ENCODE measurements at regions not wholly inside any gene's neighbourhood (a gene's known extent, or its start where the extent isn't known, plus 50 kb on each side); places are given as distances from the start of the nearest gene placed in this dataset.
A peak's percentile ranks its signal among the peaks of the same experiment; 100 is the strongest.

- DNase-seq = no peak
- no peak overlapping the region for H3K4me3 ChIP-seq (ENCODE audit: low read depth, low read length)
- no peak for TF ChIP-seq CTCF (IDR thresholded peaks at IDR 0.05; ENCODE audit: low read depth, low read length)
- no peaks in the 10 kb centered on the region for H3K9me3 ChIP-seq
- H3K4me1 ChIP-seq = no peaks in the 10 kb centered on the region
- no peaks in the 10 kb centered on the region for H3K36me3 ChIP-seq
- H3K27me3 ChIP-seq = no peaks in the 10 kb centered on the region
Observed at GRCh38 chr3:148289159-148289558, 408.5 kb upstream of the AGTR1 start.

DNA sequence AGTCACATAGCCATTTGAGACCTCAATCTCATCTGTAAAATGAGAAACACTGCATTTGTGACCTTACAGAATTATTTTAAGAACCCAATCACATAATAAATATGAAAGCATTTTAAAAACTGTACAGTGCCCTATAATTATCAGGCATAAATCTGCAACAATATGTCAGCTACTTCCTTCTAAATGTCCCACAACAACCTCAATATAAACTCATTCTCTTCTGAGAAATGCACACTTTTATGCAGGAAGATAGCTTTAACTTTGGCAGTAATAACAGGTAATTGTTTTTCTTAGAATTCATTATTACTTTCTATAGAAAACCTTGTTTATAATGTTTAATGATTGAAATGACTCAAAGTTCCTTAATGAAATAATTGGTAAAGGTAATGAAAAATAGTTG lies 400.7 kb upstream of the AGTR1 start:
- no peaks in the 10 kb centered on the region for H3K9me3 ChIP-seq
- H3K4me1 ChIP-seq = no peaks in the 10 kb centered on the region
- H3K4me3 ChIP-seq (ENCODE audit: low read depth, low read length) = no peak overlapping the region
- H3K36me3 ChIP-seq = no peaks in the 10 kb centered on the region
- TF ChIP-seq CTCF (IDR thresholded peaks at IDR 0.05; ENCODE audit: low read depth, low read length) = no peak
- DNase-seq = no peak
- H3K27me3 ChIP-seq = no peaks in the 10 kb centered on the region

DNA sequence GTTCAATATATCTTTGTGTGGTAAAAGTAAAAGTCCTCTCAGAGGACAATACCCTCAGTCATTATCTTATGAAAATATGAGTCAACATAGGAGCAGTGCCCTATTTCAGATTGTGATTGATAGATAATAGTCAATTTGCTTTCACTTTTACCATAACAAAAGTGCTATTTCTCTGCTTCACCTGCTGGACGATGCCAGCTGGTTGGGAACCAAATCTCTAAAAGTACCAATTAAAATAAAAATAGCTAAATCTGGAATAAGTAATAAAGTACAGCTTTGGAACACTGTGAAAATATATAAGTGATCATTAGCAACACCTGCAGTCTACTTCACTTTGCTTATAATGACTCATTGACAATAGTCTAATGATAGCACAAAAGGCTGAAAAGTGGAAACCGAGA lies 390.3 kb upstream of the AGTR1 start:
- H3K4me1 ChIP-seq = no peaks in the 10 kb centered on the region
- H3K27me3 ChIP-seq = no peaks in the 10 kb centered on the region
- no peak for TF ChIP-seq CTCF (IDR thresholded peaks at IDR 0.05; ENCODE audit: low read depth, low read length)
- H3K9me3 ChIP-seq = no peaks in the 10 kb centered on the region
- H3K4me3 ChIP-seq (ENCODE audit: low read depth, low read length) = no peak overlapping the region
- no peak for DNase-seq
- H3K36me3 ChIP-seq = no peaks in the 10 kb centered on the region

DNA sequence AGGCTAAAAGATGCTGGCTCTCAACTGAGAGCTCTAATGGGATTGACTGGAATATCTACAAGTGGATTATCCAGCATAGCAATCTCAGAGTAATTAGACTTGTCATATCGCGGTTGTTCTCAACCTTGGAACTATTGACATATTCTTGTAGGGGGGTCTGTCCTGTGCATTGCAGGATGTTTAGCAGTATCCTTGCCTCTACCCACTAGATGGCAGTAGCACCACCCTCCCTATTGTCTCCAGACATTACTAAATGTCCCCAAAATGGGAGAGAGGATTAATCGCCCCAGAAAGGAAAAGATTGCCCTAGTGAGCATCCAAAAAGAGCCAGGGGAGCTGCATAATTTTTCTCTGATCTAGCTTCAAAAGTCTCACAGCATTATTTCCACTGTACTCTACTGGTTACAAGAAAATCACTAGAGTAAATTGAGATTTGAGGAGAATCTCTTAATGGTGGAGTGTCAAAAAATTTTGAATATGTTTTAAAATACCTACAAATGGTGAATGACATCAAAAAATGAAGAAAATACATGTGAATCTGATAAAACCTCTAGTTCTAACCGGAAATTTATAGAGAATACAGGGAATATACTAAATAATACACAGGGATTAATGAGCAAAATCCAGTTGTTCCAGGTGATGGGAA lies 388.2 kb upstream of the AGTR1 start:
- no peaks in the 10 kb centered on the region for H3K36me3 ChIP-seq
- peak; percentile 90 for TF ChIP-seq CTCF (IDR thresholded peaks at IDR 0.05; ENCODE audit: low read depth, low read length)
- H3K4me1 ChIP-seq = no peaks in the 10 kb centered on the region
- H3K4me3 ChIP-seq (ENCODE audit: low read depth, low read length) = no peak overlapping the region
- H3K9me3 ChIP-seq = no peaks in the 10 kb centered on the region
- peak; percentile 54 for DNase-seq
- no peaks in the 10 kb centered on the region for H3K27me3 ChIP-seq

DNA sequence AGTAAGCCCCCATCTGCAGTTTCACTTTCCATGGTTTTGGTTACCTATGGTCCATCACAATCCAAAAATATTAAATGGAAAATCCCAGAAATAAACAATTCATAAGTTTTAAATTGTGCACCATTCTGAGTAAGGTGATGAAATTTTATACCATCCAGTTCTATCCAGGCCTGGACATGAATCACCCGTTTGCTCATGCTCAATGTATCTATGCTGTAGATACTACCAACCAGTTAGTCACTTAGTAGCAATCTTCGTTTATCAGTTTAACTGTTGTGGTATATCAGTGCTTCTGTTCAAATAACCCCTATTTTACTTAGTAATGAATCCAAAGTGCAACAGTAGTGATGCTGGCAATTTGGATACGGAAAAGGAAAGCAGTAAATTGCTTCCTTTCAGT lies 381.9 kb upstream of the AGTR1 start:
- Histone ChIP-seq H3K36me3 (no peaks in the 10 kb centered on the region), H3K27me3 (no peaks in the 10 kb centered on the region), H3K4me1 (no peaks in the 10 kb centered on the region), H3K4me3 (ENCODE audit: low read depth, low read length) (no peak overlapping the region), H3K9me3 (no peaks in the 10 kb centered on the region)
- no peak for TF ChIP-seq CTCF (IDR thresholded peaks at IDR 0.05; ENCODE audit: low read depth, low read length)
- no peak for DNase-seq

DNA sequence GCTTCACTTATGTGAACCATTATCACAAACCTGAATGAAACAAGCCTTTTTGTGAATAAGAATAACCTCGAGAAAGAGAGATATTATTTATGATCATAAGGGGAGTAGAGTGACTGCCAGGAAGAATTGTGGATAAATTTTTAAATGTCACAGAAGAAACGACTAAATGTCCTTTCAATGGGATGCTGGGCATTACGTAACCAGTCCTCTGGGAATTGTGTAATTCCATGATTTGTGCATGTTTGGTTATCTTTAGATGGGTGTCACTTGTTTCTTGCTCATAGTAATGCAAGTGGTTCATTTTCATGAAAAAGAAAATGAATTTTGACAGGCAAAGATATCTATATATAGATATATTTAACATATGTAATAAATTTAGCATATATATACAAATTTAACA lies 379.5 kb upstream of the AGTR1 start:
- H3K9me3 ChIP-seq = no peaks in the 10 kb centered on the region
- no peak for DNase-seq
- TF ChIP-seq CTCF (IDR thresholded peaks at IDR 0.05; ENCODE audit: low read depth, low read length) = no peak

More for the DNA sequence above, 379.5 kb upstream of the AGTR1 start:
- Histone ChIP-seq H3K36me3 (no peaks in the 10 kb centered on the region), H3K4me1 (no peaks in the 10 kb centered on the region), H3K27me3 (no peaks in the 10 kb centered on the region), H3K4me3 (ENCODE audit: low read depth, low read length) (no peak overlapping the region)
